Caki2 (cell line): ENCODE measurements at regions not wholly inside any gene's neighbourhood (a gene's known extent, or its start where the extent isn't known, plus 50 kb on each side); places are given as distances from the start of the nearest gene placed in this dataset.

ENCODE experiments used
- DNase-seq: peaks from one replicate; pipeline ENCODE4 v3.0.0-alpha.2; 2015; ENCODE audit warnings: low read depth
- in situ Hi-C: cut with HindIII; loops from 2 replicates; pipeline ENCODE4 v1.10.0; 2016; ENCODE audit warnings: low sequenced_read_pairs, low pct_unique_long_range_greater_than_20kb, mixed read lengths

GRCh38 chr10:78739444-78740053, 329.2 kb upstream of the ZMIZ1 start:
- DNase-seq, result no peak
- in situ Hi-C loops, result no loop called here

- DNase-seq, result no peak
- in situ Hi-C loops, result no loop called here
Observed at GRCh38 chr10:78740976-78741915, 327.5 kb upstream of the ZMIZ1 start.

- in situ Hi-C loops, result no loop called here
- DNase-seq, result no peak
Observed at GRCh38 chr10:78742406-78742729, 326.4 kb upstream of the ZMIZ1 start.

DNA sequence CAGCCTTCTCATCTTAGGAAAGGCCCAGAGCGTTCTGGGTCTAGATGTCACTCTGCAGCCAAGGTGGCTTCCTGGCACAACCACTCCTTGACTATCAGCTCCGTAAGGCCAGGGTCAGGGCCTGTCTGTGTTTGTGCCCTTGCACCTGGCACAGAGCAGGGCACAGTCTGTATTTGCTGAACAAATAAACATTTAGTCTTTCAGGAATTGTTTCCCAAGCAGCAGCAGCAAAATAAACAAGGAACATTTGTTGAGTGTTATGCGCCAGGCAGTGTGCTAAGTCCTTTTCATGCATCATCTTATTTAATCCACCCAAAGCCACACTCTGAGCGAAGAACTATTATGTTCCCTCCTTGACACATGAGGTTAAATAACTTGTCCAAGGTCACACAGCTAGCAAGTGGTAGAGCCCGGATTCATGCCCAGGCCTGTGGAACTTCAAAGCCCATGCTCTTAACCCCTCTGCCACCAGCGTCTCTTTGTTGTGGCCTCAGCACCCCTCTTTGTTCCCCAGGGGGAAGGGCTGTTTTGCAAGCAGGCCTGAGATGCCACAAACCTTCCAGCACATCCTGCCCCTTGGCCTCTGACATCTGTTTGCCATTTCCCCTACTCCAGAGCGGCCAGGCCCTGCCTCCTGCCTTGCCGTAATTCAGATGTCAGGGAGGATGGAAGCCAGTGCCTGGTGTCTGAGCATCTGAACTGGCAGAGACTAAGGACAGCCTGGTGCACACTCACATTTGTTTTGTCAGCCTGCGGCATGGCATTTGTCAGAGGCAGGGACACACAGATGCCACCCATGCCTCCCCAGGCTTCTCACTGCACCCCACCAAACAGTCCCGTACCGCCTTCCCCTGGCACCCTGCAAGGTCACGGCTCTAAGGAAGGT, 325.8 kb upstream of the ZMIZ1 start:
- in situ Hi-C loops, result no loop called here
- DNase-seq, result no peak

DNA sequence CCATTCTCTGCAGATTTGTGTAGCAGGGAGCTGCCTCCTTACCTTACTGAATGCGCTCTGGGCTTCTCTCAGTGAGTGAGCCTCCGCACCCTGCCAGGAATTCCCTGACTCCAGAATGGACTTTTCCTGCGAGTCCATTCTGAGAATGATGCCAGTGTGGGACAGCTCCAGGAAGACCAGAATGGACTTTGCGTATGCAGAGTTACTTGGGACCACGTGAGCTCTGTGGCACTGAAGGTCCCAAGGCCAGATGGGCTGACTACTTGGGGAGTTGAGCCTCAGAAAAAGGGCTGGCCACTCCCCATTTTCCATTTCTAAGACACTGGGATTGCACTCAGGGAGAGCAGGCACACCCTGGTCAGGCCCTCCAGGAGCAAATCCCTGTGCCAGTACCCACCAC, 324.7 kb upstream of the ZMIZ1 start:
- in situ Hi-C loops, result no loop called here
- DNase-seq, result no peak

DNA sequence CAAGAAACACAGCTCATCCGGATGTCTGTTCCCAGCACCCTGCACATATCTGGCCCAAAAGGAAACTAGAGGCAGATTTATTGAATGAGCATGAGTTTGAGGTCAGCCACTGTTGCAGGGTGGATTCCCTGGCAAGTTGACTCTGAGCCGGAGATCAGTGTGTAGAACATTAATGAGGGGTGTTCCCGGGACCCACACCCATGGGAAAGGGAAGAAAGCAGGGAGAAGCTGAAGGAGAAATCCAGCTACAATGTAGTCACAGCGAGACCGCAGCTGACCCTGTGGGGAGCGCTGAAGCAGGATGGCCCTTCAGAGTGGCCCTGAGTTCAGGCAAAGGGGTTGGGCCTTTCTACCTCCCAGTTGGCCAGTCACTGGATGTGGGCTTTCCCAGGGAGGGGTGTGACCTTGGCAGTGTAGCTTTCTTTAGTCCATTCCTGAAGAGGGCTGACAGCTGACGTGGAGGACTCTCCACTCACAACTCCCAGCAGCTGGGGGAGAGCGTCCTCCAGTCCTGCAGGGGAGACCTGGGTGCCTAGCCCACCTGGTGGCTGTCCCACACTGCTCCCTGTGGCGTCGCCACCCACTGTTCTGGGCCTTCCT, 324.2 kb upstream of the ZMIZ1 start:
- in situ Hi-C loops, result no loop called here

GRCh38 chr10:78745441-78745840, 323.3 kb upstream of the ZMIZ1 start:
- no peak for DNase-seq
- in situ Hi-C loops, result no loop called here

More for the DNA sequence above, 324.2 kb upstream of the ZMIZ1 start:
- DNase-seq, result no peak

DNA sequence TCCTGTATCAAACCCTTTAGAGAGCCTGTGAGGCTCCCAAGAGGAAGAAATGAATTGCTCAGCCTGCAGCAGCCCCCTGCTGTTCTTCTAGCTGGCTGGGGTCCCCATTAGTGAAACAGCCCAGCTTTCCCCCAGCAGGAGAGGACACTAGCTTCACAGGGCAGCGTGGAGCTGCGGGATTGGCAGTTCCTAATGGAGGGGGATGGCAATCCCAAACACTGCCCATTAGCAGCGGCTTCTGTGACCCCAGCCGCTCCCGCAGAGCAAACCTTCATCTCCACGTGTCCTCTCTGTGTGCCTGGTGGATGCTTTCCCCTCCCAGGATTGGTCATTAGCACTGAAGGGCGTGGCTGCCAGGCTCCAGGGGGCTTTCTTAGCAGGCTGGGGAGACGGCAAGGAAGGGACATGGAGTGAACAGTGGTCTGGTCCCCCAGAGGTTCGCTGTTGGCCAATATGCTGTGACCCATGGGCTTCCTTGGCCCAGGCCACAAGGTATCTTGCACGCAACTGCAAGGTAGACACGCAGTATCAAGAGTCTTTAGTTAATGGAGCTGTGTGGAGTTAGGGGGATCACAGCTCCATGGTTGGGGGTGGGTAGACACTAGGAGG, 322.5 kb upstream of the ZMIZ1 start:
- in situ Hi-C loops, result no loop called here
- DNase-seq, result no peak

- no peak for DNase-seq
- in situ Hi-C loops, result no loop called here
Observed at GRCh38 chr10:78747401-78748234, 321.1 kb upstream of the ZMIZ1 start.

GRCh38 chr10:78748235-78748533, 320.6 kb upstream of the ZMIZ1 start:
- in situ Hi-C loops, result no loop called here
- no peak for DNase-seq

- DNase-seq, result no peak
- in situ Hi-C loops, result no loop called here
Observed at GRCh38 chr10:78749200-78749599, 319.6 kb upstream of the ZMIZ1 start.

DNA sequence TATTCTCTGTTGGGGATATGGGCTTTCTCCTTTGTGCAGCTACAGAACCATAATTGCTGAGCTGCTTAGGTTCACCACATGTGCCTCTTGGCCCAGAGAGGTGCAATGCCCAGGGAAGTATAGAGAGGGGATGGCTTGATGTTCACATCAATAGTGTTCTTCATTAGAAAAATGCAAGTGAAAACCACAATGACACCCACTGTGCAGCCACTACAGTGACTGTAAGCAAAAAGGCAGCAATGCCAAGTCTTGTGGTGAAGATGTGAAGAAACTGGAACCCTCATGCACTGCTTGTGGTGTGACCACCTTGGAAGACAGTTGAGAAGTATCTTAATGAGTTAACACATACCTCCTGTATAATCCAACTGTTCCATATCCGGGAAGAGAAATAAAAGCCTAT, 318.9 kb upstream of the ZMIZ1 start:
- in situ Hi-C loops, result no loop called here
- DNase-seq, result no peak

DNA sequence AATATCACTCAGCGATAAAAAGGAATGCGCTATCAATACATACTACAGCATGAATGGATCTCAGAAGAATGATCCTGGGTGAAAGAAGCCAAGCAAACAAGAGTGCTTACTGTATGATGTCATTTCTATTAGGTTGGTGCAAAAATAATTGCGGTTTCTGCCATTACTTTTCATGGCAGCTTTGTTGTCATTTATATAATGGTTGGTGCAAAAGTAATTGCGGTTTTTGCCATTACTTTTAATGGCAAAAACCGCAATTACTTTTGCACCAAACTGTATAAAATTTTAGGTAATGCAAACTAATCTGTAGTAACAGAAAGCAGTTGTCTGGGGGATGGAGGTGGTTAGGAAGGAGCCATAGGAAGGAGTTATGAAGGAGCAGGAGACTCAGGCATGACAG, 318.3 kb upstream of the ZMIZ1 start:
- in situ Hi-C loops, result no loop called here
- no peak for DNase-seq

DNA sequence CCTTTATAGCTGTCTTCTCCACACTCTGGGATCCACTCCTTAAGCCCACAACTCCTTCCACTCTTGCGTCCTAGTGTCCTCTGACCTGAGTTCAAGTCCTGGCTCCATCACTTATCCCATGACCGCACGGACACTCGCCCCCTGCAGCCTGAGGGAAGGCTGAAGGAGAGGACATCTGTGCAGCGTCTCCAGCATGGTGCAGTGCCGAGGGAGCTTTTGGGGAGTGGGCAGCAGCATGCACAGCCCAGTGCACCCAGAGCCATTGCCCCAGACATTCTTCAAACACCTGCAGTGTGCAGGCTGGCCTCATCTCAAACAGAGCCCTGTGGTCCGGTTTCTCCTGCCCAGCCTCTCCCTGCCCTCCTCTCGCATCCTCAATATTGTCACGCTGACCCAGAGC, 317.1 kb upstream of the ZMIZ1 start:
- in situ Hi-C loops, result no loop called here

GRCh38 chr10:78752221-78752620, 316.5 kb upstream of the ZMIZ1 start:
- no peak for DNase-seq
- in situ Hi-C loops, result no loop called here

More for the DNA sequence above, 317.1 kb upstream of the ZMIZ1 start:
- DNase-seq, result no peak

GRCh38 chr10:78752708-78753107, 316.1 kb upstream of the ZMIZ1 start:
- in situ Hi-C loops, result no loop called here
- DNase-seq, result no peak

DNA sequence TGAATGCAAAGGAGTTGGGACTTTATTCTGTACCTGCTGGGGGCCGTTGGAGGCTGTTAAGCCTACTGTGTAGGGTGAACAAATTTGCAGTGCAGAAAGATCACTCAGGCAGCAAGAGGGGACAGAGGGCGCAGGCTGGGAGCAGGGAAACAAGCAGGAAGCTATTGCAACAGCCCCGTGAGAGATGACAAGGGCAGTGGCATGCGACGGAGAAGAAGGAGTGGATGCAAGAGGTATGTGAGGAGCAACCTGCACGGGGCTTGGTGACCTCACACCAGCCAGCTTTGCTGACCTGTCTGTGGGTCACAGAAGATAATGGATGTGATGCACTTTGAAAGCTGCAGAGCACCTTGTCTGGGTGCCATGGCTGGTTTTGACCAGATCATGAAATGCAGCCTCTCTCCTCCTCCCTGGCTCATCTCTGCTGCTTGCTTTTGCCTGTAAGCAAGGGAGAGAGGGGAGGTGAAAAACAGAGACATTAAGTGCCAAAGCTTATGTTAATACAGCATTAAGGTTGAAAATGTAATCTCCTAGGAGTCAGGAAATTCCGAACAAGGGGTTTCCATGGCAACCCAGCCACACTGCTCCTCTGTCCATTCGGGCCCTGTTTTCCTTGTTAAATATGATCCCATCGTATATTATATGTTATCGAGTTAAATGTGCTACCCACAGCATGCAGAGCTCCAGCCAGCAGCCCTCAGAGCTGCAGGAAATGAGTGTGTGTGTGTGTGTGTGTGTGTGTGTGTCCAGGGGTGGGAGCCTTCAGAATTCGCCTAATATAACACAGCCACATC, 314.3 kb upstream of the ZMIZ1 start:
- in situ Hi-C loops, result no loop called here
- DNase-seq, result no peak
